ENCODE measurements at regions not wholly inside any gene's neighbourhood (a gene's known extent, or its start where the extent isn't known, plus 50 kb on each side); places are given as distances from the start of the nearest gene placed in this dataset.
"Not testable (repeated sequence)": the region's sequence is repeated elsewhere in the genome, so short reads cannot be mapped to it uniquely, and the experiment has no call there.

DNA sequence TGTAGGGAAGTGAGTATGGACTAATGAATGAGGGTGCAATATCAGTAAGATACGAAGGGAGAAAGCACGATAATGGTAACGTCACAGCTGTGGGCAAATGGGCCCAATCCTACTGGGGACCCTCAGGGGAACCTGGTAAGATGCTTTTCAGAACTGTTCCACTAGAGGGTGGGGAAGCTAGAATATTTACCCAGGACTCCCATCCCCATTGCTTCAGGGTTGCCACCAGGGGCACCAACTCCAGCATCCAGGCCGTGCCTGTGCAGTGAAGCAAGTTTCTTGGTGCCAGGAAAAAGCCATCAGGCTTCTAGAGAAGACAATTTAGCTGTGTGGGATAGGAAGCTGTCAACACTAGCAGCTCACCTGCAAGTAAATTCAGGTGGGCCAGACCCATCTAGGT is 409.3 kb downstream of the AGTPBP1 start:
- DNase-seq (ENCODE audit: low read depth in 2 of 2), result no peak

DNA sequence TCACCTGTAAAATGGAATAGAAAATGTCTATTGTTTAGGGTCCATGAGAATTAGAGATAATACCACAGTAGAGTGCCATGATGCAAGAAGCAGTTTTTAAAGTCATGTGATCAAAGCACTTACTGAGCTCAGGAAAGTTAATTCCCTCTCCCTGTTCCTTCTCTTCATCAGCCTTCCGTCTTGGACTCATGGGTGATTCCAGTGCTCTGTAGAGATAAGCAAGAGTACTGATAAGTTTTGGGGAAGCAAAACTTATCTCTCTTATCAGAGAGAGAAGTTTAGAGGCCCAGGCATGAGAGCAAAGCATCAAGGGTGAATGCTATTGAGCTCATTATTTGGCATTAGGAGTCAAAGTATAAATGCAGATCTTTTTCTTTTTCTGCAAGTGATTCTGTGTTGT is 410.1 kb downstream of the AGTPBP1 start:
- DNase-seq (ENCODE audit: low read depth in 2 of 2), result no peak

DNA sequence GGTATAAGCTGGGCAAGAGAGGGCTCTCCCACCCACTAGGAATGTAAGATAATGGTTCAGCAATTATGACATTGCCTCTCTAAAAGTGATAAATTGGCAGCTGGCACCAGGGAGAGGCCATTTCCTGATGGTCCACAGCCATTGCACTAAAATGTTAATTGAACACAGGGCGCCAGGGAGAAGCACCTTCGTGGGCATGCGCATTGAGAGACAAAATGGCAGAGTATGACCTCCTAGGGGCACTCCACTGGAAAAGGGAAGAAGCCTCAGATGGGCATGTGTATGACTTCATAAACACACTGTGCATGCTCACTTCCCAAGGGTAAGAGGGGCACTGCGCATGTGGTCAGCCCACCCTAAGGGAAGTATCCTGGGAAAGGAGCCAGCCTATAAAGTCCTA is 419.2 kb downstream of the AGTPBP1 start:
- no peak for DNase-seq (ENCODE audit: low read depth in 2 of 2)

DNA sequence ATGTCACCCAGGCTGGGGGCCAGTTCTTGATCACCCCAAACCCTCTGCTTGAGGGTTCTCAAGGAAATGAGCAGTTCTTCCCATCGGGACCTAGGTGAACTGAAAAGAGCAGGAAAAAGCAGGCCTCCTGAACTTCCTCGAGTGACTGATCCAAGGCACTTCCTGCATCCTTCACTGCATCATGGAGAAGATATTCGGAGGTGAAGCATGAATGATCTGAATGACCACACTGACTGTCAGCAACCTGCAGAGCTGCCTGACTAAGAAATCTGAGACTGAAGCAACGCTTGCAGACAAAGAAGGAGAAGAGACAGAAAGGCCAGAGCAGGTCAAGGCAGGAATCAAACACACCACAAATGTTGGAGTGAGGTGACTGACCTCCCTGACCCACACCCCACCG is 420.2 kb downstream of the AGTPBP1 start:
- DNase-seq (ENCODE audit: low read depth in 2 of 2), result no peak

DNA sequence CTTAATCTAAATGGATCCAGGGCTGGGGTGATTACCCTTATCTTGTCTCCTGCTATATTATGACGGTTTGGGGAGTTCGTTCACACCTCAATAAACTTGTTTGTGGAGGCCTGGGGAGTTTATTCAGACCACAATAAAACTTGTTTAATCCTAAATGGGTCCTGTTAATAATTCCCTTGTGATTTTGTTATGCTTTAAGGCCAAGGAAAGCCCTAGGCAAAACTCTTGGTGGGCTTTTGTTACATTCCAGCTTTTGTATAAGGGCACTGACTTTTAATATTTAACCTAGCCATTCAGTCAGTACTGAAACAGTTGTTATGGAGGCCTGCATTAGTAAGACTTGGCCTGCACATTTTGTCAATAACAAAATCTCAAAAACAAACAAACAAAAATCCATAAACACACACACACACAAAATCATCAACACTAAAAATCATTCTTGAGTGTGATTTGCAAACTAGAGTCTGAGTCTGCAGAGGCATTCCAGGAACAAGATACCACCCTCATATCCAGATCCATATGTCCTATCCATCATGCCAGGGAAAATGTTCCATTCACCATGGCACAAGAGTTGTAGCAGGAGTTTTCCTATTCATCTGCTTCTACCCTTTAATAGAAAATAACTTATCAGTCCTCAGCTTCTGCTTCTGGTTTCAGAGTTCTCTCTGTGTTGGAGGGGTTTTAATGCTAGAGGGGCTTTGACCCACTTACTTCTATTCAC is 421.7 kb downstream of the AGTPBP1 start:
- DNase-seq (ENCODE audit: low read depth in 2 of 2), result no peak

DNA sequence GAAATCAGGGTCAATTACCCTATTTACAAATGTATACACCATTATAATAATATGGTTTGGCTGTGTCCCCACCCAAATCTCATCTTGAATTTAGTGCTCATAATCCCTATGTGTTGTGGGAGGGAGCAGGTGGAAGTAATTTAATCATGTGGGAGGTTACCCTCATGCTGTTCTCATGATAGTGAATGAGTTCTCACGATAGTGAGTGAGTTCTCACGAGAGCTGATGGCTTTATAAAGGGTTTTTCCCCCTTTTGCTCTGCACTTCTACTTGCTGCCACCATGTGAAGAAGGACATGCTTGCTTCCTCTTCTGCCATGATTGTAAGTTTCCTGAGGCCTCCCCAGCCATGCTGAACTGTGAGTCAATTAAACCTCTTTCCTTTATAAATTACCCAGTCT is 426.2 kb downstream of the AGTPBP1 start:
- DNase-seq (ENCODE audit: low read depth in 2 of 2), result not testable (repeated sequence)

DNA sequence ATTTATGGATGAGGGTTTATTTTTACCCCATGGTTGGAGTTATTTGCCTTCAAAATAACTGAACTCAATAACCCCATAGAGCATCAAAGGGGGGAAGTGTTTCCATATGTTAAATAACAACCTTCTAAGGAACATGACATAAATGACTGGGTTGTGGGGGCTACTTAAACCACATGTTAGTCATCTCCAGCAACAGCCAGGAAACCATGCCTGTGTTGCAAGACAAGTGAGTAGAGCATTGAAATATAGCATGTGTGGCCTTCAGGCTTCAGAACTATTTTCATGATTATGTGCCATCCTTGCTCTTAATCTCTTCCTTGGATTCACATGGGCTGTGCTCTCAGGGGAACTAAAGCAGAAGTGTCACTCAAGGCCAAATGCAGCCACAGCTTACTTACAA is 431.2 kb downstream of the AGTPBP1 start:
- DNase-seq (ENCODE audit: low read depth in 2 of 2), result no peak

DNA sequence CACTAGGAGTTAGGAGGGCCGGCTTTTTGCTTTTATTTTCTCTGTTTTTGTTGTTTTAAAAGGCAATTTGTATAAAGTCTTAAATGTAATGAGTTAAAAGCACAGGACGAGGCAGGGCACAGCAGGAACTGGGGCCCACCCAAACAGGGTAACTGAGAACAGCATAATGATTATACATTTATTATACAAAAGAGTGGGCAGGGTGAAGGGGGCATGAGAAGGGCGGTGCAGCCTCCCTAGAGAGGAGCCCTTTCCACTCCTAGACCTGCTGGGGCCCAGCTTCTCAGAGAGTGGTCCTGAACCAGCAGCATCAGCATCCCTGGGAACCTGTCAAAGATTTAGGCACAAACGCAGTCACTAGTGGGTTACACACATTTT is 438.0 kb downstream of the AGTPBP1 start:
- no peak for DNase-seq (ENCODE audit: low read depth in 2 of 2)

DNA sequence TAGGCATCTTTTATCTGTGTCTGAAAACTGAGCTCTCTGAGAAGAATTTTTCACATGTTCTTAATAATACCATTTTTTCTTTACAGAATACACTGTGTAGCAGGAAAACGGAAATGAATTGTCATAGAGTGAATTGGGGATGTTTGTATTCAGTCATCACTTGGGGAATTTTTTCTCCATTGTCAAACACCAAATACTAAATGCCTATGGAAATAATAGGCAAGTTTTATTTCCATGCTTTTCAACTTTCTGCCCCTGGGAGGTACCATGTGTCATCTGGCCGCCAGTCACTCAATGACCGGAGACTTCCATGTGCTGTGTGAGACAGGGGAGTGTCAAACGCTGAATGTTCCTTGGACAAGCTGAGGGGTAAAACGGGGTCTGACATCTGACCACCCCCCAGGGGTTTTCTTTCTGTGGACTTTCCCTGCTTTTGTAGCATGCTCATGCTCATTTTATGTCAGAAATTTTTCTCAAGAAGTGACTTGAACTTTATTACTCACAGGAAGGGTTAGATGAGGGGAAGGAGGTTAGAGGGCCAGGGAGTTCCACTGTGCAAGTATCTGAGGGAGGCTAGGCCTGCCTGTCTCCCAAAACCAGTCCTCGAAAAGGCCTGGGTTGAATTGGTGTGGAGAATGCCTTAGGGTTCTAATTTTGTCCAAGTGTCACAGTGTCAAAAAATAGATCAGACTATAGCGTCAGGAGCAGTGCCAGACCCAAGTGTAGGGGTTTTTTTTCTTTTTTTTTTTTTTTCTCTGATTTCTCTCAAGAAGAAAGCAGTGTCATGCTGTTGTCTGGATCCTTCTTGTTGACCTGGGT is 438.6 kb downstream of the AGTPBP1 start:
- DNase-seq (ENCODE audit: low read depth in 2 of 2), result no peak

DNA sequence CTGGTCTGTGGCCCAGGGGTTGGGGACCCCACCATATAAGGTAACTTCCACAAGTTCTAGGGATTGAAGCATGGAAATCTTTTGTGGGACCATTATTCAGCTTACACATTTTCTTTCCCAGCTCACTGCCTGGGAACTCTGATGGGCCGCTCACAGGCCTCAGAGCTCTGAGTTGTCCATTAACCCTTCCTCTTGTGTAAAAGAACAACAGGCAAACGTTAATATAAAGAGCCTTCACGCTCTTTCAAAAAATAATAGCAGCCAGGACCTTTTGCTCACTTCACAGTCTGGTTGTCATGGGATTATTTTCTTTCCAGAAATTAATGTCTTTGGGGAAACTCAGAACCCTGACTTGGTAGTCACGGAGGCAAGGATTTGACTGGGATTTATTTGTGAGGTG is 443.3 kb downstream of the AGTPBP1 start:
- no peak for DNase-seq (ENCODE audit: low read depth in 2 of 2)

DNA sequence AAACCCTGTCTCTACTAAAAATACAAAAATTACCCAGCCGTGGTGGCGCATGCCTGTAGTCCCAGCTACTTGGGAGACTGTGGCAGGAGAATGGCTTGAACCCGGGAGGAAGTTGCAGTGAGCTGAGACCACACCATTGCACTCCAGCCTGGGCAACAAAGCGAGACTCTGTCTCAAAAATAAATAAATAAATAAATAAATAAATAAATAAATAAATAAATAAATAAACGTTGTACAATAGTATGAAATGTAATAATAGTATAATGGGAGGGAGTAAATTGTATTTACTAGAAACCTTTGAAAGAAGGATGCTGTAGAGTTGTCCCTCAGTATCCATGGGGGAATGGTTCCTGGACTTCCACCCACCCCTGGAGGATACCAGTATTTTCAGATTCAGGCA is 446.5 kb downstream of the AGTPBP1 start:
- not testable (repeated sequence) for DNase-seq (ENCODE audit: low read depth in 2 of 2)

DNA sequence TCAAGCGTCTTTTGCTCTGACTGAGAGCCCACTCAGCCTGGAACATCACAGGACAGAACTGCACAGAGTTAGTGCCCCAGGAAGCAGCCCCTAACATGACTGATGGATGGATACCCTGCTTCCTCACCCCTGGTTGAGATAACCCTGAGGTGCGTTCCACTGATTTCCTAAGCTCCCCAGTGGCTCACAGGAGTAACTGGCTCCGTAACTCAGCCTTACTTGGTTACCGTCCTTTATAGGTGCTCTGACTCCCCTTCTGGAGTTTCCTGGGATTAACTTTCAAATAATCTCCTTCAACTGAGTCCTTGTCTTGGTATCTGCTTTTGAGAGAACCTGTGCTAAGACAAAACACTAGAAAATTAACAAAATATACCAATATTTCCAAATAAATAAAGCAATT is 449.5 kb downstream of the AGTPBP1 start:
- no peak for DNase-seq (ENCODE audit: low read depth in 2 of 2)

DNA sequence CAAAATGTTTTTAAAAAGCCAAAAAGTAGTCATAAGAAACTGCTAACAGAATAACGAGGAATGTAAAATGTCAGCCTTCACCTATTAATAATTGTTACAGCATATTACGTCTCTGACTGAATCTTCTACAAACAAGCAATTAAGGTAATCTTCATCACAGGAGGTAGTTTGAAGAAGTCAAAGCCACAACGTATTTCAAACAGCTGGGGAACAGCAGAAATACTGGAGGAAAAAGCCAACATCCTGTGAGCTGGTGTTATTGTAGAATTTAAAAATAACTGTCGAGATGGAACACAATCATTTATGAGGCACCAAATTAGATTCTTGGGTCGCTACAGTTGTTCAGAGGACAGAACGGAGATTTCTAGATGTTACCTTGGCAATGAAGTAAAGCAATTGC is 450.5 kb downstream of the AGTPBP1 start:
- DNase-seq (ENCODE audit: low read depth in 2 of 2), result no peak

DNA sequence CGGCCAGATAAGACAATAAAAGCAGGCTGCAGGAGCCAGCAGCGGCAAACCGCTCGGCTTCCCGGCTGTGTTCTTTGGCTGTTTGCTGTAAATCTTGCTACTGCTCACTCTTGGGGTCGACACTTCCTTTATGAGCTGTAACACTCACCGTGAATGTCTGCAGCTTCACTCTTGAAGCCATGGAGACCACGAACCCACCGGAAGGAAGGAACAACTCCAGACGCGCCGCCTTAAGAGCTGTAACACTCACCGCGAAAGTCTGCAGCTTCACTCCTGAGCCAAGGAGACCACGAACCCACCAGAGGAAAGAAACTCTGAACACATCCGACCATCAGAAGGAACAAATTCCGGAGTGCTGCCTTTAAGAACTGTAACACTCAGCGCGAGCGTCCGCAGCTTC is 451.7 kb downstream of the AGTPBP1 start:
- no peak for DNase-seq (ENCODE audit: low read depth in 2 of 2)

DNA sequence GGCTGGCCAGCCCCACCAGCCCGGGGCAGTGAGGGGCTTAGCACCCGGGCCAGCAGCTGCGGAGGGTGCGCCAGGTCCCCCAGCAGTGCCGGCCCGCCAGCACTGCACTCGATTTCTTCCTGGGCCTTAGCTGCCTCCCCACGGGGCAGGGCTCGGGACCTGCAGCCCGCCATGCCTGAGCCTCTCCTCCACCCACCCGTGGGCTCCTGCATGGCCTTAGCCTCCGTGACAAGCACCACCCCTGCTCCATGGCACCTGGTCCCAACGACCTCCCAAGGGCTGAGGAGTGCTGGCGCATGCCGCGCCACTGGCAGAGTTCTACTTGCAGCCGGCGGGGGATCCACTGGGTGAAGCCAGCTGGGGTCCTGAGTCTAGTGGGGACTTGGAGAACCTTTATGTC is 452.6 kb downstream of the AGTPBP1 start:
- no peak for DNase-seq (ENCODE audit: low read depth in 2 of 2)

DNA sequence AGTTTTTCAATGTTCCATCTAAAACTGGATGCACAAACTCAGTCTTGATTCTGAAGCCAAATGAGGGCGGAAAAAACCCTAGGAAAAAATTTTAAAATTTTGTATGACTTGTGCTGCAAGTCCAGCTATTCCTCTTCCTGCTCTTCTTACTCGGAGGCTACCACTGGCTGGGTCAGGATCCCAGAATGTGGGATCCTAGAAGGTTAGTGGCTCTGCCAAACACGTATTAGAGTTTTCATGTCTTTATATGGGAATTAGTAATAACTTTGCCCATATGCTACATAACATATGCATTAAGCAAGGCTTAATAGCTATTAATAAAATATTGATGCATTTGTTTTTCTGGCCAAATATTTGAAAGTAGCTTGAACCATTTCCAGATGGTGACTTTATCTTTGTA is 458.3 kb downstream of the AGTPBP1 start:
- DNase-seq (ENCODE audit: low read depth in 2 of 2), result no peak

DNA sequence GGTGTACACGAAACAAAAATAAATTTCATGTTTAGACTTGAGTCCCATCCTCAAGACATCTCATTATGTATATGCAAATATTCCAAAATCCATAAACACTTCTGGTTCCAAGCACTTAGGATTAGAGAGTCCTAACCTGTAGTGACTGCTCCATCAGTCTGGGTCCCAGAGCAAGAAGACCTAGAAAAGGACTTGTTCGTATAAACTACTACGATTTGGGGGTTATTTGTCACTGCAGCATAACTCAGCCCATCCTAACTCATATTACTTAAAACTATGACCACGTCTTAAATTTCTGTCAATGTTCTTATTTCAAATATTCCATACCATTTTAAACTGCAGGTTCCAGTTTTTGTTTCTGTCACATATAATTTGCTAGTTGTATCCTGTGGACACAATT is 463.0 kb downstream of the AGTPBP1 start:
- no peak for DNase-seq (ENCODE audit: low read depth in 2 of 2)

DNA sequence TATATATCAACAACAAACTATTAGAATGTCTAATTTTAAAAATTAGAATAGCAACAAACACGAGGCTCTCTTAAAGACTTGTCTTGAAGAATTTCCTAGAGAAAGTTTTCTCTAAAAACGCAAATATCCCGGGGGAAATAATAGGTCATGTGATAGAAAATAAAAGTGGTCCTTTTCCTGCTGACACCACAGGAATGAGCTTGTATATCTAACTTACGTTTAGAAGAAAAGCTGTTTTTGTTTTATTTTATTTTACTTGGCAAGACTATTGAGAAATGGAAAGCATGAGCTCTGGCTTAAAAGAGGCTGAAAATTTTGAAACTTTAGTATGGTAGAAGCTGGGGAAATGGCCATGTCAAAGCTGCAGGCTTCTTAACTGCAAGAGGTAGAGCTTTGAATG is 465.0 kb downstream of the AGTPBP1 start:
- DNase-seq (ENCODE audit: low read depth in 2 of 2), result no peak

DNA sequence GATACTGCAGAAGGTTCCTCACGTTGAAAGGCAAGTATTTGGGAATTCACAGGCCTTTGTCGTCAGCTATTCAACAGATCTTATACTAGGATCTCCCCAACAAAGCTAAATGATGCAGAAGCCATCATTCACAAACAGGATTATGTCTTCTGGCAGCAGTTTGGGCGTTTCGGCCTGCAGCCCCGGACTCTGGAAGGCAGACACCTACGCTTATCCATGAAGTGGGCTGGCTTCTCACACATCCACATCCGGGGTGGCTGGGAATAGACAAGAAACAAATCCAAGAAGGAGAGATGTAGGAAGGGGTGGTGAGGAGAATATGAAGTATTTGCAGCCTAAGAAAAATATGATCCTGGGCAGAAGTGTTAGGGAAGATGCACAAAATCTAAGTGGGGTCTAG is 471.9 kb downstream of the AGTPBP1 start:
- no peak for DNase-seq (ENCODE audit: low read depth in 2 of 2)

DNA sequence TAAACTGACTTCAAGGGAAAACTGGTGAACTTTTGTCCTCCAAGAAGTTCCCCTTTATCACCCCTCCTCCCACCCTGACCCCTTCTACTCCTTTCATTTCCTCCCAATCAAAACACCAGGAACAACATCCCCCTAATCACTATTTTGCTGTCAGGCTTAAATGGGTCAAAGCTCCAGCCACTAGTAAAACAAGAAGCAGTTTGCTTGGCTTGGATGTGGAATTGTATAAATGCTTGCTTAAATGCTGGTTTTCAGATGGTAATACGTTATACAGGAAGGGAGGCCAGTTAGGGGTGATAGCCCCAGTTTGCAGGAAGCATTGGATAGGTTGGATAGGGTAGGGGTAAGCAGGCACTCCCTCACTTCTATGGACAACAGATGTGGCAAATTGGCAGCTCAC is 473.6 kb downstream of the AGTPBP1 start:
- no peak for DNase-seq (ENCODE audit: low read depth in 2 of 2)

DNA sequence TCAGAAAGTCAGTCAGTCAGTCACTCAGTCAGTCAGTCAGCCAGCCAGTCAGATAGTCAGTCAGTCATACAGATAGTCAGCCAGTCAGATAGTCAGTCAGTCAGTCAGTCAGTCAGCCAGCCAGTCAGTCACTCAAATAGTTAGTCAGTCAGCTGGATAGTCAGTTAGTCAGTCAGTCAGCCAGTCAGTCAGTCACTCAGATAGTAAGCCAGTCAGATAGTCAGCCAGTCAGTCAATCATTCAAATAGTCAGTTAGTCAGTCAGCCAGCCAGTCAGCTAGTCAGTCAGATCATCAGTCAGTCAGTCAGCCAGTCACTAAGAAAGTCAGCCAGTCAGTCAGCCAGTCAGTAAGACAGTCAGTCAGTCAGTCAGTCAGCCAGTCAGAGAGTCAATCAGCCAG is 477.1 kb downstream of the AGTPBP1 start:
- DNase-seq (ENCODE audit: low read depth in 2 of 2), result no peak

DNA sequence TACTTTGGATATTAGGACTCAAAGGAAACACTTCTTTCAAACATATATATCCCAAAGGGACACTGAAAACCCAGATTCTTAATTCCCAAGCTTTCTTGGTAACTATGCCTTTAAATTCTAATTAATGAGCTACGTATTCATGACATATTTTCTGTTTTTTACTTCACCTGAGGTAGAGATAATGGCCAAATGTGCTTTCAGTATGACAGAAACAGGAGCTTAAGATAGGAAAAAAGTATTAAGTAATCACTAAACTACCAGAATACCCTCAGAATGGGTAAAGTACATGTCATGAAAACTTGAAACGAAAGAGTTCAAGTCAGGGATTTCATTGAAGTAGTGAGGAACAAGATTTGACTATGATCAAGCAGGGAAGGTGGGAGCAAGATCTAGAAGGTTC is 478.5 kb downstream of the AGTPBP1 start:
- no peak for DNase-seq (ENCODE audit: low read depth in 2 of 2)

DNA sequence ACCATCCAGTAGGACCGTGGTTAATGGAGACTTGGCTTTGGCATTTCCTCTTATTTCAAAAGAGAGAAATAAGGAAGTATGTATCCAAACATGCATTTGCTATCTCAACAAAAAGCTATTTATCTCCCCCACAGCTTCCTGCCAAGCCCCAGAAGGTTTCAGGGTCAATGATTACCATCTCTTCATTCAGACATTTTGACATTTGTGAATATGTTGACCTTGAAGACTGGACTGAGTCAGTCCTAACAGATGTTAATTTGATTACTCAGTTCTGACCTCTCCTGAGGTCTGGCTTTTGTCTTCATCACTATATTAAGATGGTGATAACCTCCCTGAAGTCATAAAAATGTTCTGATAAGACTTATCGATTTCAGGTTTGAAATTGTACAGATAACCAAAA is 479.4 kb downstream of the AGTPBP1 start:
- no peak for DNase-seq (ENCODE audit: low read depth in 2 of 2)
